HG03280 (cell line): ENCODE measurements at regions not wholly inside any gene's neighbourhood (a gene's known extent, or its start where the extent isn't known, plus 50 kb on each side); places are given as distances from the start of the nearest gene placed in this dataset.
"Not testable (repeated sequence)": the region's sequence is repeated elsewhere in the genome, so short reads cannot be mapped to it uniquely, and the experiment has no call there.

Experiments used
- ATAC-seq: cut with Tn5 transposase; IDR thresholded peaks from one replicate; pipeline ENCODE4 v1.9.1; 2021; ENCODE audit warnings: mild to moderate bottlenecking, moderate library complexity; ENCODE audit not compliant: unreplicated experiment

- ATAC-seq = no peak
Measured at GRCh38 chr10:6986927-6987326, 406.9 kb upstream of the PRKCQ start.

DNA sequence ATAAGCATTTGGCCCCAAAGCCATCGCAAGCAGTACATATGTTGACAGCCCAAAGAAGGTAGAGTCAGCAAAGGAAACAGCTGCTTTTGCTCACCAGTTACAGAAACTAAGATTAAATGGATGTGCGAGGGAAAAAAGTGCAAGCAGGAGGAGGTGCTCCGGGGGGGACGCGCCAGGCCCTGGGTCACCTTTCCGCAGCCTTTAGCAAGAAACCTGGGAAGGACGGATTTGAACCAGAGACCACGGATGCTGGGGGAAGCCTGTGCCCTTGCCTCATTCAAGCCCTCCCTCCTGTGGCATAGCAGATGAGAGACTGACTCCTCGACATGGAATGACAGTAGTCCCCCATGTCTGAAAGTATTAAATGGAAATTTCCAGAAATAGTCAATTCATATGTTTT is 405.6 kb upstream of the PRKCQ start:
- no peak for ATAC-seq

DNA sequence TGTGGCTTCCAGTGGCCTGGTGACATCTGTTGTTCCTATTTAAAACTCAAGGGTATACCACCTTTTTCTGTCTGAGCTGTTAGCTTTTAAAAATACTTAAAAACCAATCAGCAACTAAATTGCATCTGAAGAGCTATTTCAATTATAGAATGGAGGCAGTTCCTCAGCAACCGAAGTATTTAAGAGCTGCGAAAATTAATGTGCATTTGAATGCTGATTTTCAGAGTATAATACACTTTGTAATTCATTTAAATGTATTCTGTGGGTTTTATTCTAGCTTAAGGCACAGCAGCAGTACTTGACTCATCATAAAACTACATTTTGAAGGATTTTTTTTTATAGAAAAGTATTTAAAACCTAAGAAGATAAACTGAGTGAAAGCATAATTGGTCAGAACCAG is 404.9 kb upstream of the PRKCQ start:
- ATAC-seq = no peak

DNA sequence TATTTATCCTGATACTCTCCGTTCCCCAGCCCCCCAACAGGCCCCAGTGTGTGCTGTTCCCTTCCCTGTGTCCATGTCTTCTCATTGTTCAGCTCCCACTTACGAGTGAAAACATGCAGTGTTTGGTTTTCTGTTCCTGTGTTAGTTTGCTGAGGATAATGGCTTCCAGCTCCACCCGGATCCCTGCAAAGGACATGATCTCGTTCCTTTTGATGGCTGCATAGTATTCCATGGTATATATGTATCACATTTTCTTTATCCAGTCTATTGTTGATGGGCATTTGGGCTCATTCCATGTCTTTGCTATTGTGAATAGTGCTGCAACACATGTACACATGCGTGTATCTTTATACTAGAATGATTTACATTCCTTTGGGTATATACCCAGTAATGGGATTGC is 403.9 kb upstream of the PRKCQ start:
- not testable (repeated sequence) for ATAC-seq

DNA sequence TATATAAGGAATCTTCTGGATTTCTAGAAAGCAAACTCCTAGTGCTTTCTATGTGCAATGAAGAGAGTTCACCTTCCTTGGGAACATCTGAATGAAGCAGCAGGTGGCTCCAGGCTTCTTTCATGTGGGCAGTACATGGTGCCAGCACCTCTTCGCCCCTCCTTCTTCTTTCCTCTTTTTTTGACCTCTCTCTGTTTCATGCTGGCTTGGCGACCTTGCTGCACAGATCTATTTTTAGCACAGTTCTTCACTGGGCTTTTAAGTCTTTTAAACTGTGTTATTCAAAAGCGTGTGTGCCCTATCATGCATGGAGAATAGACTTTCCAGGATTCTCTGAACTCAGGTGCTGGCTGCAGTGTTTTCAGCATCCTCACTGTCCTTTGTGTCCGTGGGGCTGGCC is 400.3 kb upstream of the PRKCQ start:
- ATAC-seq = no peak

GRCh38 chr10:6979371-6979770 is 399.3 kb upstream of the PRKCQ start:
- ATAC-seq = no peak

- ATAC-seq = no peak
Measured at GRCh38 chr10:6978187-6978627, 398.1 kb upstream of the PRKCQ start.

- ATAC-seq = no peak
Measured at GRCh38 chr10:6977398-6978186, 397.5 kb upstream of the PRKCQ start.

GRCh38 chr10:6973899-6974298 is 393.8 kb upstream of the PRKCQ start:
- ATAC-seq = no peak

- no peak for ATAC-seq
Measured at GRCh38 chr10:6972226-6972625, 392.1 kb upstream of the PRKCQ start.

- ATAC-seq = no peak
Measured at GRCh38 chr10:6969659-6970058, 389.6 kb upstream of the PRKCQ start.

DNA sequence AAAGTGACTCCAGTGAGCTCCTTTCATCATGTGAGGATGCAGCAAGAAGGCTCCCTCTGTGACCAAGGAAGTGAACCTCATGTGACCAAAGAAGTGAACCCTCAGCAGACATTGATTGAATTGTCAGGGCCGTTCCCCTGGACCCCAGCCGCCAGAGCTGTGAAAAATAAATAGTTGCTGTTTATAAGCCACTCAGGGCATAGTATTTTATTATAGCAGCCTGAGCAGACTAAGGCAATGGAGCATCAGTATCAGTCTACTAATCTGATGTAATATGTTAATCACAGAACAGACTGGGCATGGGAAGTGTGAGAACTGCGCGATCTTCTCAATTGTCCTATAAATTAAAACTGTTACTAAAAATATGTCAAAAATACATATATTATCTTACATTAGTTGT is 384.5 kb upstream of the PRKCQ start:
- ATAC-seq = no peak

DNA sequence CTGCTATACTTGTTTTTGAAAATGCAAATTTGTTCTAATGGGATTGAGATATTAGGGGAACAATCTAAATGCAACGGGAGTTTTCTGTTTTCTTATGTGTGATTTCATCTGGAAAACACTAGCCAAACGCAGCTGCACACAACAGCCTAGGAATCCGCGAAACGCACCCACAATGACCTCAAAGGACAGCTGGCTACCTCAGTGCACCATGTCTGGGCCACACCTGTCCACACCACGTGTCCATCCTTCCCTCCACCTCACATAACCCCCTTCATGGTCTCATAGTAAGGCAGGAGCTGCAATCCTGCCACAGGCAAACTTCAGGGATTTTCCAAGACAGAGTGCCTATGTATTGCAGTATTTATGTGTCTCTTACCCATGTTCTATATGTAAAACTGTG is 382.5 kb upstream of the PRKCQ start:
- no peak for ATAC-seq

DNA sequence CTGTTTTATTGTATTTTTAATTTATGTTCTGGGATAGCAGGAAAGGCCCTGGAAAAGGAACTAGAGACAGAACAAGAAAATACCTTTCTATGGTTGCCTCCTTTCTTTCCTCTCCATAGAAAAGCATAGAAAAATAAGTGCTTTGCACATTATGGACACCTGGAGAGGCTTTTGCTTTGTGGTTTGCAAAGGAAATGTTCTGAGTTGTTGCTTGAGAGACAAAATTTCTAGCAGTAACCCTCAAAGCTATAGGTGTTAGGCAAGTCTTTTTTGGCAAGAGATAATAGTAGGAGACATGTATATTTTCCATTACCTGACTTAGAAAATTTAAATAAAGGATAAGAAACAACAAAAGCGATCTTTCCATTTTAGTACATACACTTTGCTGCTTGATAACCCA is 378.6 kb upstream of the PRKCQ start:
- no peak for ATAC-seq

GRCh38 chr10:6958254-6958653 is 378.2 kb upstream of the PRKCQ start:
- ATAC-seq = no peak

DNA sequence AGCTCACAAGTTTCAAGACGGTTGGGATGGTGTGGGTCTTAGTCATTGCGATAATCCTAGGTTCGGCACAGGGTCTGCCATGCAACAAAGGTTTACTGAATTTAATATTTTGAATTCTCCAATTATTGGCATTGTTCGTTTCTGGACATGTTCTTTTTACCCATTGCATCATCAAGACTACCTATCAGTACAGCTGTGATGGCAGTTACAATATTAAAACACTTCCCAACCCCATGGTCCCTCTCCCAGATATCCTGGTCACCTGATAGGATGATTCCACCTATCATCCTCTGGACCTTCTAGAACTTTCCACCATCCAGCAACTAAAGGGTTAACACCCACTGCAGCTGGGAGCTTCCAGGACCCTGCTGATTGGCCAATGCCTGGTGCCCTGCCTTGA is 377.8 kb upstream of the PRKCQ start:
- ATAC-seq = no peak

- ATAC-seq = no peak
Measured at GRCh38 chr10:6956562-6956961, 376.5 kb upstream of the PRKCQ start.

DNA sequence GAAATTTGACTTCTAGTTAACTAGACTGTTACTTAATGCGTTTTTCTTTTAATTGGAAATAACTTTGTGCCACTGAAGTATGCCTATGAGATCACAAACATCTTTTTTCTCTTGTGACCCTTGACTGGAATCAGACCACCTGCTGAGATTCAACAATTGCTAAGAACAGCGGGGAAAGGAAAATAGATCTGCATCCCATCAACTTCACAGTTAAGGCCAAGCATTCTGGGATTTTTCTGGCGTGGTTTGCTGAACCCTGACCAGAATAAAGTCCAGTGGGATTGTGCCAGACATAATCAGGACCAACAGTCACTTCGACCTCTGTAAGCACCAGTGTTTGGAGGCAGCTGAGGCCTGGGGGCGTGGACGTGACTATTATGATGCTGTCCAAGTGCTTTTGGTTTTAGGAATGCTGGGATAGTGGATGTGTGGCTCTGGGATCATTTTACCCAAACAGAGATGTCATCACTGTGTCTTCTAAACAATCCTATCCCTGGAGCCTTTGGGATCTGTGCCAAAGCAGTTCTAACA is 373.3 kb upstream of the PRKCQ start:
- ATAC-seq = no peak

GRCh38 chr10:6951732-6952131 is 371.7 kb upstream of the PRKCQ start:
- ATAC-seq = no peak

- ATAC-seq = no peak
Measured at GRCh38 chr10:6950133-6950532, 370.1 kb upstream of the PRKCQ start.

DNA sequence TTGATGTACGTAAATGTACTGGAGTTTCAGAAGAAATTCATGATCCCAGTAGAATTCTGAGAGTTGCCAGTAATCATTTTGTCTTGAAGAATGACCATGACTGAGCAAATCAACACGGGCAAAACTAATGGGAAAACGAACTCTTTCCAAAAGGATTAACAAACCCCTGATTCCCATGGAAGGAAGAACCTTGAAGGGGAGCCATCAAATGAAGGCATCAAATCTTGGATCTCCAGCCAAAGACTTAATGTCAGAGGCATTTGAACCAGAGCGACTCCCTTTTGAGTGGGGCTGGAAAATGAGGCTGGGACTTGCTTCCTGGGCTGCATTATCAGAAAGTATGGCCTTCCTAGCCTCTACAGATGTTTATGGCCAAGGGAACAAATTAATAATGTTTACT is 364.4 kb upstream of the PRKCQ start:
- no peak for ATAC-seq

GRCh38 chr10:6938384-6938783 is 358.3 kb upstream of the PRKCQ start:
- ATAC-seq = no peak

DNA sequence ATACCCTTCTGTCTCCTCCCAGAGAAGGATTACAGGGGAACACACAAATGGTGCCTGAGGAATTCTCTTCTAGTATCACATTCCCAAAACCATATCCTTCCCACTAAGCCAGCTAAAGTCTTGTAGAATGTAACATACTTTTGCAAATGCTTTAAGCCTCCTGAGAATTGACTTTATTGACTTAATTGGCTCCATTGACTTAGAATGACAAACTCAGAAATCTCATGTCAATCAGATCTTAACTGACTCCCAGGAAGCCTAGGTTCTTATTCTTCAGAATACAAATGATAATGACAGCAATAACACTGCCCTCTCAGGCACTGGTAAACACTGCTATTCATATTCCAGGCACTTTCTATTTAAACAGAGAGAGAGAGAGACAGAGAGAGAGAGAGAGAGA is 356.9 kb upstream of the PRKCQ start:
- no peak for ATAC-seq
